GM21619 (cell line): ENCODE measurements at regions not wholly inside any gene's neighbourhood (a gene's known extent, or its start where the extent isn't known, plus 50 kb on each side); places are given as distances from the start of the nearest gene placed in this dataset.
"Not testable (repeated sequence)": the region's sequence is repeated elsewhere in the genome, so short reads cannot be mapped to it uniquely, and the experiment has no call there.

ENCODE experiments used
- ATAC-seq: cut with Tn5 transposase; IDR thresholded peaks from one replicate; pipeline ENCODE4 v1.9.1; 2021; ENCODE audit not compliant: unreplicated experiment

DNA sequence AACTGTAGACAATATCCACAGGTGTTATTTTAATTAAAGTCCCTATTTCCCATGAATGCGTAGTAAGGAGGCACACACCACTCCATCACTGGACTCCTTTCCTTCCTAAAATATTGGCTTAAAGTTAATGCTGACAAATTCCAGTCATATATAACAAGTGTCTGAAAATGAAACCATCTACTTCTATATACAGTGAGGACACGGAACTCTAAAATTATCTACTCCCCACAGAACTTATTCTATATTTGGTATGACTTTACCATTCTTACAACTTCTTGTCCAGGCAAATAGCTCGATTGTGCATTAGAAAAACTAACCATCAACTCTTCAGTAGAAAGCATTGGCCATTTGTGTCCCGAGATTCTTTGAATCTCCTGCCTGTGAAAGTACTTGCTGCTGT lies 1560.2 kb downstream of the EFNB2 start:
- peak; percentile 61 for ATAC-seq

DNA sequence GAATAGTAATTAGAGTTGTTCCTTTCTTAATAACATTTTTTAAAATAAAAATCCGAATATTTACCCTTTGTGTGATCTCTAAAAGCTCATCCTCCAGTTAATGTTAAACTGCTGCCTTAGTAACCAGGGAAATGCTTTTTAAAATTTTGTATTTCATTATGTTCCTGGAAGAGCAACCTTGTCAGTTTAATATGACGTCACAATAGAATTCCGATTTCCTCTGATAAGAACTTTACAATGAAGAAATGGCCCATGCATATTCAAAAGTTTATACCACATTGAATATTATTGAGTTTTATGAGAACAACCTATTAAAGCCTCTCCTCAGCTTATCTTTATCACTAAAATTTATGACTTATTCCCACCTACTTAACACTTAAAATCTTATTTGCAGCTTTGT lies 1566.6 kb downstream of the EFNB2 start:
- no peak for ATAC-seq

- ATAC-seq, result no peak
Measured at GRCh38 chr13:104967836-104968630, 1567.4 kb downstream of the EFNB2 start.

GRCh38 chr13:104967376-104967775 lies 1568.1 kb downstream of the EFNB2 start:
- ATAC-seq, result no peak

DNA sequence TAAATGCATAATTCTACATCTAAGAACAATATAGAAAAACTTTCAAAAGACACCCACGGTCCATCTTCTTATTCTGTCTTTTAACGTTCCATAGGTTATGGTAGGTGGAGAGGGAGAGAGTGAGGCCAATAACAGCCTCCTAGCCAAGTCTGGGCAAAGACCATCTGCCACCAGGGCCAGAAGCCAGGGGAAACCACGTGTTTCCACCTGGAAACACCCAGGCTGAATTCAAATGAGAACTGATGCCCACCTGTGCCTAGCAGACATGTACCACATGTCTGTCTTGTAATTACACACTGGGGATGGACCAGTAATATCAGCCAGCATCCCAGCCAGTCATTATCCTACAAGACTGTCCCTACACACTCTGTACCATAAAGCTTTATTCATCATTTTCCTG lies 1573.1 kb downstream of the EFNB2 start:
- no peak for ATAC-seq

- ATAC-seq, result no peak
Measured at GRCh38 chr13:104961246-104961645, 1574.2 kb downstream of the EFNB2 start.

GRCh38 chr13:104954210-104954609 lies 1581.3 kb downstream of the EFNB2 start:
- no peak for ATAC-seq

DNA sequence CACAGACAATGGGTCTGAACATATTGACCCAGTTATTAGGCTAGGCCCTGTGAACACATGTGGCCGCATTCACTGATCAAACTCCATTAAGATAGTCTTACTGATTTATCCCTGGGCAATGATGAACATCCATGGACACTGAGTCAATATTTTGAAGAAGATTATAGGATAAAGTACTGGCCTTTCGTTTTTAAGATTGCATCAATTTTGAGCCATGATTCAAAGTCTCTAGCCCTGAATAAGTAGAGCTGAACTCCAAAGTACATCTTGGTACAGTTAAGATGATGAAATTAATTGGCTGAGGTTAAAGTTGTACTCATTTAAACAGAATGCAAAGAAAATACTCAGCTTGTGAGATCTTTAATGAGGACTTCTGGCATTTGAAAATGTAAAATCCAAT lies 1581.9 kb downstream of the EFNB2 start:
- ATAC-seq, result no peak

DNA sequence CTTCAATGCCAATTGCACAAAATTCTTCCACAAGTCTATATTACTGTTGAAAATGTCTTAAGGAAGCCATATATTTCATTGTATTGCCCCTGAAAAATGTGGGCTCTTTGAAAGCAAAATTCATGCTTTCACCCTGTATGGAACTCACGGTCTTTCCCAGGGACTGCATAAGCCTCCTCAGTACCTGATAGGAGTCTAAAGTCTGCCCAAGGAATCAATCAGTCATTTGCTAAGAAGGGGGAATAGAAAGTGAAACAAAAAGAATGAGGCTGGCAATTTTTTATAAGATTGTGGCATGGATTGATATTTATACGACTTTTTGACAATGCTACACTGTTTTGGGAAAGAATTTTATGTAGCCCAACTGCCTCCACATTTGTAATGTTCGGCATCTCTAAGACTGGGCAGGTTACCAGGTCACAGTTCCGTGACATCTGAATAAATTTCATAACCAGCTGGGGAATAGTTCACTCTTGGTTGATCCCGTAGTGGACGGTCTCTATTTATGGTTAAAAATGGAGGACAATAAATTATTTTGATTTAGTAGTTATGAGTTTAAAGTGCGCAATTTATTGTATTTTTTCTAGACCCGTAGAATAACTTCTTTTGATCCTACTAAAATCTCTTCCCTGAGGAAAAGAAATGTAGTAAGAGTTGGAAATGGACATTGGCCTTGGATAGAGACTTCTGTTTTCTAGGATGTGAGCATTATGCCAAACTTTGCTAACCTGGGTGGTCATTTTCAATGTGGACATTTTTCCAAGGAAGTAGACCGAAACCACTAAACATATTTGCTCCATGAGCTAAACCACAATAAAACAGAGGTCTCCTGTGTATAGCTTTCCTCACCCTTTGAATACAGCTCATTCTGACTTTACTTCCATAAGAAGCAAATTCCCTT lies 1585.4 kb downstream of the EFNB2 start:
- no peak for ATAC-seq

GRCh38 chr13:104944176-104944575 lies 1591.3 kb downstream of the EFNB2 start:
- ATAC-seq, result no peak

DNA sequence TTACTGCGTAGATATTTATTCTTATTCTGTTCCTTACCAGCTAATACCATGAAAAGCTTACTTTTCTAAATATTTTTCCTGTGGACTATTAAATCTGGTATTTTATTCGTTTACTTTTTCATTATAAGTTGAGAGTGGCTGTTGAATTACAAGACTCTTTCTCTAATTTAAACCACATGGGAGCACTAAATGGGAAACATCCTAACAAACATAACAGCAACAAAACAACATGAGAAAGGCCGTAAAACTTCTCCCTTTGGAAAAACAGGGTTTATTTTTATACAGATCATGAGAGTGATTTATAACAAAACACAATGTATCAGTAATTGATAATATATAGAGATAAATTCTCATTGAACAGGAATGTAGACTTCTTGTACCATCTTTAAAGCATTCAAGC lies 1592.1 kb downstream of the EFNB2 start:
- no peak for ATAC-seq

DNA sequence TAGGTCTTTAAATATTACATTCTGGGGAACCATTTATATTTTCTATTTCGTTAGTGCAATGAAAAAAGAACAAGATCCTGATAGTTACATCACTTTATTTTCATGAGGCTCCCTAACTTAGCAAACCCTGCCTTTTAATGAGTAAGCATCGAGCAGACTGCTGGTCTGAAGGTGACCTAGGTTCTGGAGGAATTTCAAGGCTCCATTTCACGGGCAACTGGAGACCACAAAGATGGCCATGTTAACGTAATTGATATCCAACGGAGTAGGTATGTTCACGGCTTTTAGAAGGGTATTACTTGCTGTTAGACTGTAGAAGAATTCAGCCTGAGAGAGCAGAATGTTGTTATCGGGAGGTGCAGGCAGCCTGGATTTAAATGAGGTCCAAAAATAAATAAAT lies 1597.6 kb downstream of the EFNB2 start:
- ATAC-seq, result no peak

GRCh38 chr13:104936304-104936703 lies 1599.2 kb downstream of the EFNB2 start:
- no peak for ATAC-seq

- ATAC-seq, result not testable (repeated sequence)
Measured at GRCh38 chr13:104920513-104920912, 1614.9 kb downstream of the EFNB2 start.

GRCh38 chr13:104920091-104920490 lies 1615.4 kb downstream of the EFNB2 start:
- ATAC-seq, result no peak

DNA sequence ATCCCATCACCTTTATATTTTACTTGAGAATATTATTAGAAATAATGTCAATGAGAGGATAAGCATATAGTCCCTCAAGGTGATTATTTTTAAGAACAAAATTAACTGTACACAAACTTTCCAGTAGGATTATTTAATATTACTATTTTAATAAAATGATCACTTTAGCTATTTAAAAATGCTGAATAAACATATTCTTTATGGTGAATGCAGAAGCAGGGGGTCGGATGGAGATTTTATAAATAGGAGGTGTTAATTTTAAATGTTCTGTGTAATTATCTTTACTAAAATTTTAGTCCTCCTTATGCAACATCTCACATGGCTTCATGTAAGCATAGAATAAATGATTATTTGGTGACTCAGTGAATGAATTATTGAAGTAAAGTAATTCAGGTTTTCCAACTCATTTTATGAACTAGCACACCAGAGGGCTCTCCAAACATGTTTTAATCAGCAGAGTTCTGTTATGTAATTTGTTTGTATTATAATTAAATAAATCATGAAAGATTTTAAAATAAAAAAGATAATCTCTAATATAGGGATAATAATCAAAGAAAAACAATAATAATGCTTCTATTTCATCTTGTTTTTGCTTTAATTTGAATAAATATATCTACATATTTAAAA lies 1635.2 kb downstream of the EFNB2 start:
- ATAC-seq, result no peak

DNA sequence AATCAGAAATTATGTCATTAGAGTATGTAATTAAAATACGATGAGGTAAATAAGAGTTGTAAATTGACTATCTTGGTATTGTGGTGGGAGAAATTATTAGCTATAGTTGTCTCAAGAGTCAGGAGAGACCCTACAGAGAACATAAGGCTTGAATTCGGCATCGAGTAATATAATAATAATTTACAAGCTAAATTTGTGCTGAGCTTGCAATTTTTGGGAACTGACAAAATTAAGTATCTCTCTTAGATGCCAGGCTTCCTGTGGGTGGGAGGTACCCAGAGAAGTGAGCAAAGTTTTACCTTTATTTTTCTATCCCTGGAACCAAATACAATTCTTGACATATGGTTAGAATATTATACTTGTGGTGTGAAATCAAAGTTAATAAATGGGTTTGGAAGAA lies 1637.0 kb downstream of the EFNB2 start:
- no peak for ATAC-seq

DNA sequence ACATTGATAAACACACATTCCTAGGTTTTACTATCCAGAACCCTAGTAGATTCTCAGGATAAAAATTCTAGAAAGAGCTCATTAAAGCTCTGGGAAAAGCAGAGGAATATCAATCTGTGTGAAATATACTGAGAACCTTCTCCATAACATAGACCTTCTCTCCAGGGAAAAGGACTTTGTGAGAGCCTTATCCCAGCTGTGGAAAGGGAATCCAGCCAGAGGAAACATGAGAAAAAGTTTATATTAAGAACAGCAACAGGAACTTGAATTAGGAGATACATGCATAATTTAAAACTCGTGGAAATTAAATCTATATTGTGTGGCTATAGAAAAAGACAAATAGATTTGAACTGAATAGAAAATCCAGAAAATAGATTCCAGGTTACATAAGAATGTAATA lies 1639.9 kb downstream of the EFNB2 start:
- ATAC-seq, result no peak

DNA sequence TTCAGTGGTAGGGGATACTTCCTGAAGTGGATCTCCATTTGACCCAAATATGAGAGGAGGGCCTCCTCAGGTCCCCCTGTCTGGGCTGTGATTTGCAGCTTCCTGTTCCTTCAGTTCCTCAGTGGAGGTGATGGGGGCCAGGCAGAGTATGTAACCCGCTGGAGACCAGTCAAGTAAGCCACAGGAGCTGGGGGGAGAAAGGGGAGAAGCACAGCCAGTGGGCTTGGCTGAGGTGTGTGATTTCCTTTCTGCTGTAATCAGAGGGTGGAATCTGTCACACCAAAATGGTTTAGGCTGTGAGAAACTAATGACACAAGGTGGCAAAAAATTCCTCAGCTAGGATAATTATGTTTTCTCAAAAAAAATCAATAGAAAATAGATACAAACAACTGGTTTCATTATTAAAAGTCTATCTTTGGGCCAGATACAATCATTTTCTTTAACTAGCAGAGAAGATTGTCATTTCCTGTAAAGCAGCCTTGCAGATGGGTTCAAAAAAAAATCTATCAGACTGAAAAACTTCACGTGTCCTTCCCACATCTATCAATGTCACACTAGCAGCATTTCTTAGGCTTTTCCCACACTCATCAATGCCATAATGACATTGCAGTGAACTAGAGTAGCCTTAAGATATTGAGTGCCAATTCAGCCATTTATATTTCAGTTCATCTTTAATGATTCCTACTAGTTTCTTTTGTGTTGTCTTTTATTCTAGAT lies 1660.3 kb downstream of the EFNB2 start:
- no peak for ATAC-seq

- no peak for ATAC-seq
Measured at GRCh38 chr13:104872153-104872552, 1663.3 kb downstream of the EFNB2 start.

DNA sequence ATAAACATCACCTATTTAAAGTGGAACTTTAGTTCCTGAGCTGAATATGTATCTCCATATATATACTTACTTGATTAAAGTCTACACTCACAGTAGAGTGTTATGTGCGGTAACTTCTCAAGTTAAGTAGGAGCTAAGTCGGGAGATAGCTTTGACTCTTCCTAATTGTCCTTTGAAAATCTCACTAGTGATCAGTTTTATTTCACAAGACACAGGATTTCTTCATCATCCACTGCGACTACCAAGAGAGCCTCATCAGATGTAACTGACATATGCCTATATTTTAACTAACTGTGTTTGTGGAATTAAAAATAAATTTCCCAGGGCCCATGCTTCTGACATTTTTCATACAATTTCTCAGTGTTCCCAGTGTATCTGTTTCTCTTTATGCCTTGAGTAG lies 1664.0 kb downstream of the EFNB2 start:
- no peak for ATAC-seq
